Vagina (tissue), 2 donors: ENCODE measurements at regions not wholly inside any gene's neighbourhood (a gene's known extent, or its start where the extent isn't known, plus 50 kb on each side); places are given as distances from the start of the nearest gene placed in this dataset.

Experiments used
- DNase-seq, 2 donors: peaks; one replicate each; pipeline ENCODE4 v3.0.0-alpha.2; 2017; ENCODE audit errors: extremely low spot score in 2 of 2
- H3K27ac ChIP-seq: fragments of 200-600 bp; sonication (generic); one replicate; pipeline ENCODE4 v1.5.1; 2019
- H3K27me3 ChIP-seq: fragments of 200-600 bp; sonication (generic); one replicate; pipeline ENCODE4 v1.5.1; 2019
- H3K36me3 ChIP-seq, 2 donors: fragments of 200-600 bp; sonication (generic); one replicate each; pipeline ENCODE4 v1.5.1; 2017 to 2019
- H3K4me1 ChIP-seq: fragments of 200-600 bp; sonication (generic); one replicate; pipeline ENCODE4 v1.5.1; 2019
- H3K4me3 ChIP-seq, 2 donors: fragments of 200-600 bp; sonication (generic); 1 replicate in 1 of 2; 2 replicates in 1 of 2; pipeline ENCODE4 v1.5.1; 2016 to 2019
- H3K9me3 ChIP-seq: fragments of 200-600 bp; sonication (generic); one replicate; pipeline ENCODE4 v1.5.1; 2019
- POLR2A ChIP-seq, 2 donors: fragments of 450-650 bp; IDR thresholded peaks; one replicate each; pipeline ENCODE4 v1.6.1; 2017; ENCODE audit warnings: antibody characterized with exemption in 2 of 2, mild to moderate bottlenecking in 2 of 2, moderate library complexity in 2 of 2
- POLR2AphosphoS5 ChIP-seq, 2 donors: sonication (generic); formaldehyde crosslinking; IDR thresholded peaks; one replicate each; pipeline ENCODE4 v1.9.0; 2017; ENCODE audit warnings: antibody characterized with exemption in 2 of 2, mild to moderate bottlenecking in 2 of 2, low read depth in 1 of 2; ENCODE audit not compliant: insufficient read depth in 1 of 2
- intact Hi-C: fragments of 100-400 bp; cut with DNase I; formaldehyde crosslinking; loops from one replicate; pipeline ENCODE4 v1.15.1; 2023
- TF ChIP-seq, protein P1 (sequence below), 3 experiments: fragments of 450-650 bp in 2 of 3; fragments of 200-600 bp in 1 of 3; sonication (generic) in 1 of 3; IDR thresholded peaks; one replicate each; pipeline ENCODE4 v1.5.1; 2017 to 2019; ENCODE audit warnings: antibody characterized with exemption in 3 of 3, mild to moderate bottlenecking in 2 of 3, moderate library complexity in 2 of 3

DNA sequence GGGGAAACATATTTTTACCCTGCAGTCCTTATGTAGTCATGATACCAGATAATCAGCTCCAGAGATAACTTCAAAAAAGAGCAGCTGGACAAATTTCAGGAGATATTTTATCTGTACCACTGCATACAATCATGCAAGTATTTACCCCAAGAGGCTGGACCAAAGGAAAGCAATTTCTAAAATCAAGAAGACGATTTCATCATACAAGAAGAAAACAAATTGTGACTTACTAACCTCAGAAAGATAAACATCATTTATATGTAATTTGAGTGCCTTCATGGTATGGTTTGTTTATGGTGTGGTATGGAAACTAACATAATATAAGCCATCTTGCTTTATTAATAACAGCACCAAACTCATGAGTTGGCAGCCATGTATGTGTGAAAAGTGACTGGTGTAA is 603.6 kb downstream of the PSAT1 start:
- no peaks in the 10 kb centered on the region for H3K4me1 ChIP-seq
- H3K36me3 ChIP-seq, result no peaks in the 10 kb centered on the region
- H3K27ac ChIP-seq, result no peak overlapping the region
- DNase-seq, result no peak
- no peaks in the 10 kb centered on the region for H3K9me3 ChIP-seq
- intact Hi-C loops, result no loop called here
- TF ChIP-seq POLR2A (IDR thresholded peaks at IDR 0.05) (no peak), POLR2AphosphoS5 (IDR thresholded peaks at IDR 0.05; ENCODE audit: insufficient read depth in 1 of 2, low read depth in 1 of 2) (no peak)
- TF ChIP-seq, protein P1, sequence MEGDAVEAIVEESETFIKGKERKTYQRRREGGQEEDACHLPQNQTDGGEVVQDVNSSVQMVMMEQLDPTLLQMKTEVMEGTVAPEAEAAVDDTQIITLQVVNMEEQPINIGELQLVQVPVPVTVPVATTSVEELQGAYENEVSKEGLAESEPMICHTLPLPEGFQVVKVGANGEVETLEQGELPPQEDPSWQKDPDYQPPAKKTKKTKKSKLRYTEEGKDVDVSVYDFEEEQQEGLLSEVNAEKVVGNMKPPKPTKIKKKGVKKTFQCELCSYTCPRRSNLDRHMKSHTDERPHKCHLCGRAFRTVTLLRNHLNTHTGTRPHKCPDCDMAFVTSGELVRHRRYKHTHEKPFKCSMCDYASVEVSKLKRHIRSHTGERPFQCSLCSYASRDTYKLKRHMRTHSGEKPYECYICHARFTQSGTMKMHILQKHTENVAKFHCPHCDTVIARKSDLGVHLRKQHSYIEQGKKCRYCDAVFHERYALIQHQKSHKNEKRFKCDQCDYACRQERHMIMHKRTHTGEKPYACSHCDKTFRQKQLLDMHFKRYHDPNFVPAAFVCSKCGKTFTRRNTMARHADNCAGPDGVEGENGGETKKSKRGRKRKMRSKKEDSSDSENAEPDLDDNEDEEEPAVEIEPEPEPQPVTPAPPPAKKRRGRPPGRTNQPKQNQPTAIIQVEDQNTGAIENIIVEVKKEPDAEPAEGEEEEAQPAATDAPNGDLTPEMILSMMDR (IDR thresholded peaks at IDR 0.05), result no peak
- no peaks in the 10 kb centered on the region for H3K27me3 ChIP-seq
- H3K4me3 ChIP-seq, result no peak overlapping the region

DNA sequence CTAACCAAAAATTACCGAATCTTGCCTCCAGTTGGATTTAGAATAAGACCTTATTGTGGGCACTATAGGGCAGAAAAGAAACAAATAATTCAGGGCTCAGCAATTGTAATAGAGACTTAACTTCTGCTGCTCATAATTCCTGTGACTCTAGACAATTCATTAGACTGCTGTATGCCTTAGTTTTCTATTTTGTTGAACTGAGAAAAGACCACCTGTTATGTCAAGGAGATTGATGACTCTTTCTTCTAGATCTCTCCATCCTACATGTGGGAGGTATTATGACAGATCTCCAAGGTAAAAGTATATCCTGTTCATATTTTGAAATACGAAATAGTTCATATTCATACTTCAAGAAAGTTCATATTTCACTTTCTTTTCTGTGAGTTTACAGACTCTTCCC is 605.1 kb downstream of the PSAT1 start:
- no peak for TF ChIP-seq POLR2A (IDR thresholded peaks at IDR 0.05)
- TF ChIP-seq POLR2AphosphoS5 (IDR thresholded peaks at IDR 0.05; ENCODE audit: insufficient read depth in 1 of 2, low read depth in 1 of 2), result no peak
- TF ChIP-seq, protein P1 (IDR thresholded peaks at IDR 0.05), result no peak
- DNase-seq, result no peak
- Histone ChIP-seq H3K27me3 (no peaks in the 10 kb centered on the region), H3K4me1 (no peaks in the 10 kb centered on the region), H3K36me3 (no peaks in the 10 kb centered on the region), H3K9me3 (no peaks in the 10 kb centered on the region), H3K4me3 (no peak overlapping the region), H3K27ac (no peak overlapping the region)
- intact Hi-C loops, result no loop called here

DNA sequence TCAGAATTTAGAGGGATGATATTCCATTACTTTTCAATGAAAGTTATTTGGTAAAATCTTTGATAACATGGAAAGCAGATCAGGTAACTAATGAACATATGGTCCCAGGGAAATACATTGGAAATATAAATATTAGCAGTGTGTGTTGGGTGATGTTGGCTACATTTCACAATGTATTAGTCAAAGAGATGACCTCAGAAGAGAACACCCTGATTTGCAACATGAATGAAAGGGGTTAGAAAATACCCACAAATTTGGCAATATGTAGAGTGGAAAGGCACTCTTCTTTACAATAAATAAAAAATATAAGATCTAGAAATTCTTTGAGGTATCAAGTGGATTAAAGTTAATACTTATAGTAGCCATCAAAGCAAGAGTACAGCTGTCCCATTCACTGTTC is 606.7 kb downstream of the PSAT1 start:
- Histone ChIP-seq H3K4me3 (no peak overlapping the region), H3K36me3 (no peaks in the 10 kb centered on the region), H3K4me1 (no peaks in the 10 kb centered on the region), H3K27ac (no peak overlapping the region), H3K27me3 (no peaks in the 10 kb centered on the region), H3K9me3 (no peaks in the 10 kb centered on the region)
- no peak for DNase-seq
- intact Hi-C loops, result no loop called here
- TF ChIP-seq, protein P1 (IDR thresholded peaks at IDR 0.05), result no peak
- TF ChIP-seq POLR2AphosphoS5 (IDR thresholded peaks at IDR 0.05; ENCODE audit: insufficient read depth in 1 of 2, low read depth in 1 of 2) (no peak), POLR2A (IDR thresholded peaks at IDR 0.05) (no peak)

DNA sequence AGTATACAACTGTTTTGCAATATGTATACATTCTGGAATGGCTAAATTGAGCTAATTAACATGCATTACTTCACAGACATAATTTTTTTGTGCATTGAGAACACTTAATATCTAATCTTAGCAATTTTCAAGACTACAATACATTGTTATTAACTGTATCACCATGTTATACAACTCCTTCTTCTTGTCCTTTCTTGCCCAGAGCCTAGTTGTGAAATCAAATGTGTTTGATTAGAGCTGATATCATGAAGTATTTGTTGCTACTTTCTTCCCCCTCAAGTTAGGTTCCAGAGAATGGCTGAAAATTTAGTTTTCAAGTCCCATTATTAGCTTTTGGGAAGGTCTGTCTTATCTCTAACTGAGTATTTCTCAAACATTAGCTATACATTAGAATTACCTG is 607.8 kb downstream of the PSAT1 start:
- no peaks in the 10 kb centered on the region for H3K36me3 ChIP-seq
- no peak overlapping the region for H3K27ac ChIP-seq
- H3K27me3 ChIP-seq, result no peaks in the 10 kb centered on the region
- no peaks in the 10 kb centered on the region for H3K4me1 ChIP-seq
- DNase-seq, result no peak
- H3K4me3 ChIP-seq, result no peak overlapping the region
- intact Hi-C loops, result no loop called here
- no peak for TF ChIP-seq POLR2A (IDR thresholded peaks at IDR 0.05)
- no peak for TF ChIP-seq POLR2AphosphoS5 (IDR thresholded peaks at IDR 0.05; ENCODE audit: insufficient read depth in 1 of 2, low read depth in 1 of 2)
- TF ChIP-seq, protein P1 (IDR thresholded peaks at IDR 0.05), result no peak
- no peaks in the 10 kb centered on the region for H3K9me3 ChIP-seq

DNA sequence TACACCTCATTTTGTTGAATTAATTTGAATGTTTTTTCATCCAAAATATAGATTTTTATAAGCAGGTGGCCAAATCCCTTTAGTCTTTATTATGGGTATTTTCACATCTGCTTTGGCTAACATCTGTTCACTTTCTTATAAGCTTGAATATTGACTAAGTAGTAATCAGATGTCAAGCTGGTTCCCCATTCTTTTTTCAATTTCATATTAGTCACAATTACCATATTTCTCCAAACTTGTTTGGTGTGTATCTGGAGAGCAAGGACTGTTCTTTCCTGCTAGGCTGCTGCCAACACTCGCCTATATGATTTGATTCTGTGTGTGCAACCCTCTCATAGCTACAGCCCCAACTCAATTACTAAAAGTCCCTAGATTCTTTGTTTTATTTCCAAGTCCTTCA is 608.5 kb downstream of the PSAT1 start:
- no peaks in the 10 kb centered on the region for H3K27me3 ChIP-seq
- no peaks in the 10 kb centered on the region for H3K36me3 ChIP-seq
- no peak overlapping the region for H3K4me3 ChIP-seq
- no peak overlapping the region for H3K27ac ChIP-seq
- DNase-seq, result no peak
- no peaks in the 10 kb centered on the region for H3K9me3 ChIP-seq
- intact Hi-C loops, result no loop called here
- TF ChIP-seq POLR2AphosphoS5 (IDR thresholded peaks at IDR 0.05; ENCODE audit: insufficient read depth in 1 of 2, low read depth in 1 of 2), result no peak
- TF ChIP-seq POLR2A (IDR thresholded peaks at IDR 0.05), result no peak
- TF ChIP-seq, protein P1 (IDR thresholded peaks at IDR 0.05), result no peak
- no peaks in the 10 kb centered on the region for H3K4me1 ChIP-seq
